OCI-LY7 (cell line): ENCODE measurements at regions not wholly inside any gene's neighbourhood (a gene's known extent, or its start where the extent isn't known, plus 50 kb on each side); places are given as distances from the start of the nearest gene placed in this dataset.

Source experiments
- EZH2phosphoT487 ChIP-seq: fragments of 200-600 bp; sonication (generic); IDR thresholded peaks from 2 replicates; pipeline ENCODE4 v1.6.1; 2018; ENCODE audit warnings: low read depth, borderline replicate concordance, mild to moderate bottlenecking, mixed run types, antibody characterized with exemption, low read length, moderate library complexity, mixed read lengths
- TF ChIP-seq, protein P1 (sequence below): fragments of 200-600 bp; sonication (generic); conservative IDR thresholded peaks from 2 replicates; pipeline ENCODE4 v1.5.1; 2014; ENCODE audit warnings: mild to moderate bottlenecking, antibody characterized with exemption, low read length, moderate library complexity, mixed read lengths

DNA sequence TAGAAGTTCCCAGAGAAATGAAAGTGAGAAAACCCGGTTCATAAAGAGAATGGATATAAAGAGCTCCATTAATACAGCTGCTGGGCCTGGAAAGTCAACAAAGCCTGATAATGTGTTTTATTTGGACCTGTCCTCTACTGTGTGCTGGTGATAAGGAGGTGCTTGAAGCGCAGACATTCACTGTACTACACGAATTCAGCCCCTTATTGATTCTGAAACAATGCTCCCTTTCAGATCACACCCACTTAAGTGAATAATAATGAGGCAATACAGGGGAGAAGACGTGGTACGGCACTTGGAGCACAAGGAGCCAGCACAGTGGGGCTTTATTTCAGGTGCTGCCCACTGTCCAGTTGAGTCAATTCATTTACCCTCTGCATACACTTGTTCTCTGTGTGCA, 260.8 kb downstream of the FGFR2 start:
- TF ChIP-seq EZH2phosphoT487: no peak
- TF ChIP-seq, protein P1, sequence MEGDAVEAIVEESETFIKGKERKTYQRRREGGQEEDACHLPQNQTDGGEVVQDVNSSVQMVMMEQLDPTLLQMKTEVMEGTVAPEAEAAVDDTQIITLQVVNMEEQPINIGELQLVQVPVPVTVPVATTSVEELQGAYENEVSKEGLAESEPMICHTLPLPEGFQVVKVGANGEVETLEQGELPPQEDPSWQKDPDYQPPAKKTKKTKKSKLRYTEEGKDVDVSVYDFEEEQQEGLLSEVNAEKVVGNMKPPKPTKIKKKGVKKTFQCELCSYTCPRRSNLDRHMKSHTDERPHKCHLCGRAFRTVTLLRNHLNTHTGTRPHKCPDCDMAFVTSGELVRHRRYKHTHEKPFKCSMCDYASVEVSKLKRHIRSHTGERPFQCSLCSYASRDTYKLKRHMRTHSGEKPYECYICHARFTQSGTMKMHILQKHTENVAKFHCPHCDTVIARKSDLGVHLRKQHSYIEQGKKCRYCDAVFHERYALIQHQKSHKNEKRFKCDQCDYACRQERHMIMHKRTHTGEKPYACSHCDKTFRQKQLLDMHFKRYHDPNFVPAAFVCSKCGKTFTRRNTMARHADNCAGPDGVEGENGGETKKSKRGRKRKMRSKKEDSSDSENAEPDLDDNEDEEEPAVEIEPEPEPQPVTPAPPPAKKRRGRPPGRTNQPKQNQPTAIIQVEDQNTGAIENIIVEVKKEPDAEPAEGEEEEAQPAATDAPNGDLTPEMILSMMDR: no peak
